Stimulated activated CD4-positive, alpha-beta T cell treated with anti-CD3 and anti-CD28 coated beads, Interleukin-4, amount 100 ng/mL, for 48 hours (primary cell): ENCODE measurements at regions not wholly inside any gene's neighbourhood (a gene's known extent, or its start where the extent isn't known, plus 50 kb on each side); places are given as distances from the start of the nearest gene placed in this dataset.
"Not testable (repeated sequence)": the region's sequence is repeated elsewhere in the genome, so short reads cannot be mapped to it uniquely, and the experiment has no call there.

ENCODE experiments used
- DNase-seq, 2 donors: peaks; one replicate each; pipeline ENCODE4 v3.0.0-alpha.2; 2020; ENCODE audit warnings: low read depth in 2 of 2

- DNase-seq = not testable (repeated sequence)
These were observed 109.2 kb upstream of the PTPN20 start for GRCh38 chr10:46802010-46802409.

GRCh38 chr10:46803082-46803481, 108.1 kb upstream of the PTPN20 start:
- DNase-seq = not testable (repeated sequence)

GRCh38 chr10:46810222-46810621, 101.0 kb upstream of the PTPN20 start:
- not testable (repeated sequence) for DNase-seq

GRCh38 chr10:46816126-46816525, 95.1 kb upstream of the PTPN20 start:
- not testable (repeated sequence) for DNase-seq

- DNase-seq = not testable (repeated sequence)
These were observed 70.7 kb upstream of the PTPN20 start for GRCh38 chr10:46840393-46841050.

- not testable (repeated sequence) for DNase-seq
These were observed 70.1 kb upstream of the PTPN20 start for GRCh38 chr10:46841051-46841593.

- DNase-seq = not testable (repeated sequence)
These were observed 66.0 kb upstream of the PTPN20 start for GRCh38 chr10:46845194-46845593.

GRCh38 chr10:46845640-46846039, 65.6 kb upstream of the PTPN20 start:
- DNase-seq = not testable (repeated sequence)

GRCh38 chr10:46860753-46861152, 50.5 kb upstream of the PTPN20 start:
- not testable (repeated sequence) for DNase-seq
